Lung (tissue), 11 donors: ENCODE measurements at regions not wholly inside any gene's neighbourhood (a gene's known extent, or its start where the extent isn't known, plus 50 kb on each side); places are given as distances from the start of the nearest gene placed in this dataset.

Experiments
- ATAC-seq: fragments of 200-7000 bp; cut with Tn5 transposase; one replicate; pipeline ENCODE4 v1.9.1; 2020; ENCODE audit warnings: moderate number of reproducible peaks; ENCODE audit not compliant: insufficient read depth, low FRiP score
- DNase-seq, 3 donors: peaks; one replicate each; pipeline ENCODE4 v3.0.0-alpha.2; 2013 to 2017
- H3K27ac ChIP-seq, 2 donors: one replicate each; pipeline ENCODE4 v1.5.1; 2013; ENCODE audit warnings: mild to moderate bottlenecking in 2 of 2, moderate library complexity in 2 of 2, control low read depth in 1 of 2, inconsistent platforms in 1 of 2, low read depth in 1 of 2, low read length in 1 of 2
- H3K27me3 ChIP-seq, 3 donors: one replicate each; pipeline ENCODE4 v1.5.1; 2013; ENCODE audit warnings: low read length in 2 of 3; ENCODE audit not compliant: control insufficient read depth in 3 of 3, insufficient read depth in 3 of 3
- H3K36me3 ChIP-seq, 4 donors: one replicate each; pipeline ENCODE4 v1.5.1; 2013; ENCODE audit warnings: low read length in 4 of 4, mild to moderate bottlenecking in 1 of 4, moderate library complexity in 1 of 4; ENCODE audit not compliant: control insufficient read depth in 4 of 4, insufficient read depth in 4 of 4
- H3K4me1 ChIP-seq, 5 donors: one replicate each; pipeline ENCODE4 v1.5.1; 2013; ENCODE audit warnings: low read length in 5 of 5, mild to moderate bottlenecking in 2 of 5, moderate library complexity in 1 of 5; ENCODE audit not compliant: control insufficient read depth in 5 of 5, insufficient read depth in 5 of 5
- H3K4me3 ChIP-seq: one replicate; pipeline ENCODE4 v1.5.1; 2013; ENCODE audit warnings: mild to moderate bottlenecking, control low read depth, moderate library complexity
- H3K9ac ChIP-seq, 2 donors: one replicate each; pipeline ENCODE4 v1.5.1; 2013; ENCODE audit warnings: low read length in 2 of 2, control low read depth in 1 of 2; ENCODE audit not compliant: insufficient read depth in 1 of 2
- H3K9me3 ChIP-seq, 4 donors: one replicate each; pipeline ENCODE4 v1.5.1; 2013; ENCODE audit warnings: low read length in 3 of 4, mild to moderate bottlenecking in 1 of 4, moderate library complexity in 1 of 4; ENCODE audit not compliant: control insufficient read depth in 4 of 4, insufficient read depth in 3 of 4
- WGBS, 2 donors: extraction: QIAGEN DNeasy Blood & Tissue Kit; methylation state at CpG; one replicate each; pipeline ENCODE4 v1.1.7; 2013; 5-methylcytosine and 5-hydroxymethylcytosine counted together
- TF ChIP-seq, protein P1 (sequence below): IDR thresholded peaks from 2 replicates; pipeline ENCODE4 v1.5.1; 2012; ENCODE audit warnings: mild to moderate bottlenecking; ENCODE audit errors: control extremely low read depth, extremely low read depth
- donor health status: control.
- donor health status: control.
- donor health status: Bipolar disorder and iron deficiency.
- donor health status: healthy.
- donor health status: DM: yes; HTN: yes; CAD: no.

DNA sequence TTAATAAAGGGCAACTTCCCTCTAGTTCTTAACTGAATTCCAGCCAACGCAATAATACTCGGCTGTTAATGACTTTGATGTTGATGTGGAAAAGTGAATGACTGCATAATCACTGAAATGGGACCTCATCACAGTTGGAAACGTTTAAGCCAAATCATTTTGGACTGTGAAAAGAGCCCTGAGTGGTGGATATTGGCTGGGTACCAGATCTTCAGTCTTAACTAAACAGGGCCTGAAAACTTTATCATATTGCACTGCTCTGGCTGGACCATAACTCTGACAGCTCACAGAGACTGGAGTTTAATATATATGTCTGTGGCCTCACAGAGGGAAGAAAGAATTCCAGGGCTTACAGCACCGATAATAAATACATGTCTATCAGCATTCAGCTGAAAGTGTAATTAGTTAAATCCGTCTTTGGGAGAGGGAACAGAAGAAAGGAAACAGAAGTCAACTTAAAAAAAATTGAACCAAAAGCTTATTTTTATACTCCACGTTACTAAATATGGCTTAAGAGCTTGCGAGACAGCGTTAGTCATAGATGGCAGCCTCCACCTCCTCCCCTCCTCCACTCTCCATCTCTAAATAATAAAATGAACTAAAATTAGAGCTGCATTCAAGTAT, 222.3 kb upstream of the CDIN1 start:
- Histone ChIP-seq H3K9me3 (no peaks in the 10 kb centered on the region), H3K27me3 (no peaks in the 10 kb centered on the region), H3K4me3 (no peak overlapping the region), H3K9ac (no peak overlapping the region), H3K4me1 (peaks cover 2 to 31% (median 6%) of the 10 kb centered on the region in 5 donors), H3K27ac (peak overlapping the region in 1 of 2 donors; percentile 53), H3K36me3 (no peaks in the 10 kb centered on the region)
- 11 to 14% methylated on average over 8 of the region's 8 CpGs for WGBS, 2 donors
- DNase-seq (peak; percentile 80 to 98 (median 98)), ATAC-seq (peak; percentile 27)
- TF ChIP-seq, protein P1, sequence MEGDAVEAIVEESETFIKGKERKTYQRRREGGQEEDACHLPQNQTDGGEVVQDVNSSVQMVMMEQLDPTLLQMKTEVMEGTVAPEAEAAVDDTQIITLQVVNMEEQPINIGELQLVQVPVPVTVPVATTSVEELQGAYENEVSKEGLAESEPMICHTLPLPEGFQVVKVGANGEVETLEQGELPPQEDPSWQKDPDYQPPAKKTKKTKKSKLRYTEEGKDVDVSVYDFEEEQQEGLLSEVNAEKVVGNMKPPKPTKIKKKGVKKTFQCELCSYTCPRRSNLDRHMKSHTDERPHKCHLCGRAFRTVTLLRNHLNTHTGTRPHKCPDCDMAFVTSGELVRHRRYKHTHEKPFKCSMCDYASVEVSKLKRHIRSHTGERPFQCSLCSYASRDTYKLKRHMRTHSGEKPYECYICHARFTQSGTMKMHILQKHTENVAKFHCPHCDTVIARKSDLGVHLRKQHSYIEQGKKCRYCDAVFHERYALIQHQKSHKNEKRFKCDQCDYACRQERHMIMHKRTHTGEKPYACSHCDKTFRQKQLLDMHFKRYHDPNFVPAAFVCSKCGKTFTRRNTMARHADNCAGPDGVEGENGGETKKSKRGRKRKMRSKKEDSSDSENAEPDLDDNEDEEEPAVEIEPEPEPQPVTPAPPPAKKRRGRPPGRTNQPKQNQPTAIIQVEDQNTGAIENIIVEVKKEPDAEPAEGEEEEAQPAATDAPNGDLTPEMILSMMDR, result no peak

DNA sequence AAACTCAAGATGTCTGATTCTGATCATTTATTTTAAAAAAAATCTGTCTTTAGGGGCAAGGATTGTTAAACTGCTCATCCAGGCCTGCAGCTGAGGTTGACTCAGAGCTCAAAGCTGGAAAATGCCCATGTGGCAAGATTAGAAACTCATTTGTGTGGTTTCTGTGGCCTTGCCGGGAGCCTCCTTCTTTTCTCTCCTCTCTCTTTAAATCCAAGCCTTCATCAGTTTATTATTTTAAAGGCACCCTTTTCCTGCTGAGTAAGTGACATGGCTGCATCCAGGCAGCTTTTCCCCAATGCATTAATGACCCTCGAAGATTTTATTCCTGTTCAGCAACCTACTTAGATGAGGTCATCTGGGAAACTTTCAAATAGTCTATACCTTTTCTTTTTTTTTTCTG, 221.3 kb upstream of the CDIN1 start:
- TF ChIP-seq, protein P1, result no peak
- WGBS, 2 donors, result 44 to 63% methylated on average over 2 of the region's 2 CpGs
- Histone ChIP-seq H3K27ac (no peak overlapping the region), H3K4me1 (peaks cover 2 to 36% (median 6%) of the 10 kb centered on the region in 5 donors), H3K36me3 (no peaks in the 10 kb centered on the region), H3K27me3 (no peaks in the 10 kb centered on the region), H3K9me3 (no peaks in the 10 kb centered on the region), H3K4me3 (no peak overlapping the region), H3K9ac (no peak overlapping the region)
- no peak for ATAC-seq
- no peak for DNase-seq

DNA sequence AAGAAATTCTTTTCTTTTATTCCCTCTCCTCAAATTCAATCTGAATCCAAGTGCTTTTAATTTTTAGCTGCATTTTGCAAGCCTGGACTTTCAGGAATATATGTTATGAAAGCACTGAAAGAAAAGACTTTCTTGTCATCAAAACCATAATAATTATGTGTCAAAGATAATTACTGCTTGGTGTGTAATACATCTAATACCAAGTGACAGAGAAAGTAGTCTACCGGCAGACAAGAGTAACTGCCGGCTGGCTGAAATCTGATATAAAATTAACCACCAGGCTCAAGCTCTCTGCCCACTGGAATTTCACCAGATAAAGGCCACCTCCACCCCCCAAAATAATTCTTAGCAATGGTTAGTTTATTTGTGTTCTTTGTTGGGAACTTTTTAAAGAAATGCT, 220.9 kb upstream of the CDIN1 start:
- TF ChIP-seq, protein P1, result no peak
- no peaks in the 10 kb centered on the region for H3K9me3 ChIP-seq
- WGBS, 2 donors, result 78 to 89% methylated on average over 2 of the region's 2 CpGs
- ATAC-seq, result no peak
- no peaks in the 10 kb centered on the region for H3K27me3 ChIP-seq
- no peak overlapping the region for H3K4me3 ChIP-seq
- H3K4me1 ChIP-seq, result peaks cover 2 to 36% (median 6%) of the 10 kb centered on the region in 5 donors
- no peak overlapping the region for H3K9ac ChIP-seq
- DNase-seq, result no peak
- no peaks in the 10 kb centered on the region for H3K36me3 ChIP-seq
- H3K27ac ChIP-seq, result no peak overlapping the region

DNA sequence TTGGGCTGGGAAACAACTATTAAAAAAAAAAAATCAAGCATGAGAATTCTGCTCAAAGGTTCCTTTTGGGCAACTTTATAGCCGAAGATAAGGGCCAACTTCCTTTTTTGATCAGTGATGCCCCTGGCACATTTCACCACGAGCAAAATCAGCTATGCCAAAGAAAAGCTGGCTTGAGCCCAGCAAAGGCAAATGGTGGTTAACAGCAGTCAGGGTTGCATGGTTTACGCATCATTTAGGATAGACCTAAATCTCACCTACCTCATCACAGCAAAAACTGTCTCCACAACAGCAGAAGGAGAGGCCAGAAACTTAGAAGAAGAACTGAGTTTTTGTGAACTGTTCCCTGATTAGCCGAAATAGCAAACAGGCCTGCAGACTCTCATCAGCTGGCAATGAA, 220.1 kb upstream of the CDIN1 start:
- no peak overlapping the region for H3K9ac ChIP-seq
- H3K9me3 ChIP-seq, result no peaks in the 10 kb centered on the region
- no peak for DNase-seq
- H3K36me3 ChIP-seq, result no peaks in the 10 kb centered on the region
- ATAC-seq, result no peak
- TF ChIP-seq, protein P1, result no peak
- H3K4me1 ChIP-seq, result peaks cover 2 to 36% (median 6%) of the 10 kb centered on the region in 5 donors
- no peaks in the 10 kb centered on the region for H3K27me3 ChIP-seq
- no peak overlapping the region for H3K4me3 ChIP-seq
- WGBS, 2 donors, result 69 to 71% methylated on average over 4 of the region's 4 CpGs
- no peak overlapping the region for H3K27ac ChIP-seq
